ENCODE measurements at regions not wholly inside any gene's neighbourhood (a gene's known extent, or its start where the extent isn't known, plus 50 kb on each side); places are given as distances from the start of the nearest gene placed in this dataset.

DNA sequence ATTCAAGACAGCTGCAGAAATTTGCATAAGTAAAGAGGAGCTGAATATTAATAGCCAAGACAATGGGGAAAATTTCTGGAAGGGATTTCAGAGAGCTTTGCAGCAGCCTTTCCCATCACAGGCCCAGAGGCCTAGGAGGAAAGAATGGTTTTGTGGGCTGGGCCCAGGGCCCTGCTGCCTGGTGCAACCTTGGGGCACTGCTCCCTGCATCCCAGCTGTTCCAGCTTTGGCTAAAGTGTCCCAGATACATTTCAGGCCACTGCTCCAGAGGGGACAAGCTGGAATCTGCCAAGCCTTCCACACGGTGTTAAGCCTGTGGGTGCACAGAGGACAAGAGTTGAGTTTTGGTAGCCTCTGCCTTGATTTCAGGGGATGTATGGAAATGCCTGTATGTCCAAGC is 185.6 kb upstream of the SFRP2 start:
- no peak for DNase-seq

DNA sequence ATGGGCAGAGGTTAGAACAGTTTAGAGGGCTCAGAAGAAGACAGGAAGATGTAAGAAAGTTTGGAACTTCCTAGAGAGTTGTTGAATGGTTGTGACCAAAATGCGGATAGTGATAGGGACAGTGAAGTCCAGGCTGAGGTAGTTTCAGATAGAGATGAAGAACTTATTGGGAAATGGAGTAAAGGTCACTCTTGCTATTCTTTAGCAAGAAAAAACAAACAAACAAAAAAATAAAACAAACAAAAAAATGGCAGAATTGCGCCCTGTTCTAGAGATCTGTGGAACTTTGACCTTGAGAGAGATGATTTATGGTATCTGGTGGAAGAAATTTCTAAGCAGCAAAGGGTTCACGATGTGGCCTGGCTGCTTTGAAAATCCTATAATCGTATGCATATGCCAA is 185.1 kb upstream of the SFRP2 start:
- no peak for DNase-seq

DNA sequence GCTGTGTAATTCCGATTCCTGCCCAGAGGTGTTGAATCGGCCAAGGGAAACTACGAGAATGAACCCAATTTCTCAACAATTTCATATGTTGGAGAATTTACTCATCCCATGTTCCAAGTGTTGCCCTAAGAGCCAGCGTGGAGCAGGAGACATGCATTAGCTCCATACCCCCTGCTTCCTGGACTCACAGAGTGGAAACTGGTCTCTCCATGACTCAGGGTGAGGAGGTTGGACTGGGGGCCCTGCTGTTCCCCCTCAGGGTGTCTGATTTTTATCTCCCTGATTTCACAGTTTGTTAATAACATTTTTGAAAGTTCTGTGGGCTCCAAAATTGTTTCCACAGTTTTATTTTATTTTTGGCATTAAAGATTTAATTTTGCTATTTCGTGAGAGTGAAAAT is 183.0 kb upstream of the SFRP2 start:
- no peak for DNase-seq

DNA sequence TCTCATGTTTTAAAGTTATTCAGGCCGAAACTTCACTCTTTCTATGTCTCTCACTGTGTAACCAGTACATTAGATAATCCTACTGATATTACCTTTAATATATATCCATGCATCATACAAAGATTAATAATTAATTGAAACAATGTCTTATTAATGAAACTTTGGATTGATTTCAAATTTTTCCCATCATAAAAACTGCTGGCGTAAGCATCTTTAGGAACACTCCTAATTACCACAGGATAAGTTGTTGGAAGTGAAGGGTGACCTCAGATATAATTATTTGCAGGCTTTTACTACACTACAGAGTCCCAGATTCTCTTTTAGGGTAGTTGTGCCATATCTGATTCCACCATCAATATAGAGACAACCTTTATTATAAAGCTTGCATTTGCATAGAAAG is 181.3 kb upstream of the SFRP2 start:
- DNase-seq = no peak

DNA sequence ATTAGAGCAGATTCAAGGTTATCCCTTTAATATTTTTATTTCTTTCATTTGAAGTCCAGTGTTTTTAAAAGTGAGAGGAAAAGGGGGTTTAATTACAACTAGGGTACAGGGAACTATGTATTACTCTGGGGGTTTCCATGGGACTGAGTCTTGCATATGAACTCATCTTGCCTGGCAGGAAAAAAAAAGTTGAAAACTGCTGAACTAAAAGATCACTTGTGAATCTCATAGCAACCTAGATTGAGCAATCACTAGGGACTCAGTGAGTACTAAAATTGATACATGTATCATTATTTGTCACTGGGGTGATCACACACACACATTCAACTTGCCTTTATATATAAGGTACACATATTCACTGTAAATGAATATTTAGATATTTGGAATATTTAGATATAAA is 180.7 kb upstream of the SFRP2 start:
- DNase-seq = no peak

DNA sequence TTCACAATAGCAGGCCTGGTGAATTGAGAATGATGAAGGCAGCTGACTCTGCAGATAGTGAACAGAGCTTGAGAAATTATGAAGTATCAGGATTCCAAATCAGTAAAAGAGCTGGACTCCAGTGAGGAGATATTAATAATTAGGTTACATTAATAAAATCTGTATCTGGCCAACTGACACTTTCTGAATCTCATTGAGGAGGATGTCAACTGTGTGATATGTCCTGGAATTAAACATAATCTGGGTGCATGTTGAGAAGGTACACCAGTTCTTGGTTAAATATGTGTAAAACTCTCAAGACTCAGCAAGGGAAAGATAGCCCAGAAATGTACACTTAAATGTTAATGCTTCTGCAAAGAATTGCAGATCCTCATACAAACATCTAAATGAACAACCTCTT is 177.8 kb upstream of the SFRP2 start:
- no peak for DNase-seq

DNA sequence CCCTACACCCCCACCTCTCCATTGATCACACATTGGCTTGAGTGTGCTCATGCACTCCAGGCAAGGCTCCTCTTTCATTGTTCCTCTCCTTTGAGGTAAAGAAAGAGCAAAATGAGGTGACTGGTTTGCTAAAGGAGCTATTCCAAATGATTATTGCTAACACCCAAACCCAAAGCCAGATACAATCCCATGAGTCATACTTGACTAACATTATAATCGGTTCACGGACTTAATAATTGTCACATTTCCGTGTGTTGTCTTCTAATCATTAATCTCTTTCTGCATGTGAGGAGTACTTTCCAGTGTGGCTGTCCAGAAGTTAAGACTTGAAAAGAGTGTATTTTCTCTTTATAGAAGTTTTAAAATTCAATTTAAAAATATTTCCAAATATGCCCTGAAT is 174.3 kb upstream of the SFRP2 start:
- DNase-seq = peak; percentile 9

DNA sequence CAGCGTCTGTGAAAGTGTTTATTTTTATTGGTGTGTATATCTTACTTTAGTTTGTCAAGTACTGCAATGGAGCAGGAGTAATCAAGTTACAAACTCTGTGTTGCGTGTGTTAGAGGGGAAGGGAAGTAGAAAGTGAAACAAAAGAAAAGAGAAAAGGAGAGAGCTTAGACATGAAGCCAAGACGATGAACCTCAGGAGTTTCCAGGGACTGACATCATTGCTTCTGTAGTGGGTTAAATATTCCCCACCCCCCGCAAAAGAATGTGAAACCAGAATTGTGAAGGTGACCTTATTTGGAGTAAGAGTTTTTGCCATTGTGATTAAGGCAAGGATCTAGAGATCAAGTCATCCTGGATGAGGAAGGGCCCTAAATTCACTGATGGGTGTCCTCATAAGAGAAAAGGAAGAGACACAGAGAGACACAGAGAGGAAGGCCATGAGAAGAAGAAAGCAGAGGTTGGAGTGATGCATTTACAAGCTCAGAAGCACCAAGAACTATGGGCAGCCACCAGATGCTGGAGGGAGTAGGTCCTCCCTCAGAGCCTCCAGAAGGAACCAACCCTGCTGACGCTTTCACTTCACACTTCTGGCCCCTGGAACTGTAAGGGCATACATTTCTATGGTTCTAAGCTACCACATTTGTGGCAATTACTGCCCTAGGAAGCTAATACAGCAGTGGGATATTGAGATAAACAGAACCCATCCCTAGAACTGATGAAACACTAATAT is 173.6 kb upstream of the SFRP2 start:
- DNase-seq = peak; percentile 9

DNA sequence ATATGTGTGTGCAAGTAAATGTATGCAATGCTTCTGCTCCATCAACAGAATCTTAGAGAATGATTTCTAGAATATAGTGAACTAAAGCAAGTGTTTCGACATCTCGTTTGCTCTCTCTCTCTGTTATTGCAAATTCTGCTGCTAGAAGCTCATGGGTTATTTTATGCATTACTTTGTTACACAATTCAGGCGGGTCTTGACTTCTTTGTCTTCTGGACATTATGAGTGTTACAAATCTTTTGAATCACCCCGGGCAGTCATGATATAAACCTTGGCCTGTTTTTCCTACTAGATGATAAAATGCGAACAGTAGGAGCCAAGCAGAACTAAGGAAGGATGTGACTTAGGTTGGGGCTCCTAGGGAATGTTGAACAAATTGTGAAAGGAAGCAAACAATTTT is 166.4 kb upstream of the SFRP2 start:
- no peak for DNase-seq

DNA sequence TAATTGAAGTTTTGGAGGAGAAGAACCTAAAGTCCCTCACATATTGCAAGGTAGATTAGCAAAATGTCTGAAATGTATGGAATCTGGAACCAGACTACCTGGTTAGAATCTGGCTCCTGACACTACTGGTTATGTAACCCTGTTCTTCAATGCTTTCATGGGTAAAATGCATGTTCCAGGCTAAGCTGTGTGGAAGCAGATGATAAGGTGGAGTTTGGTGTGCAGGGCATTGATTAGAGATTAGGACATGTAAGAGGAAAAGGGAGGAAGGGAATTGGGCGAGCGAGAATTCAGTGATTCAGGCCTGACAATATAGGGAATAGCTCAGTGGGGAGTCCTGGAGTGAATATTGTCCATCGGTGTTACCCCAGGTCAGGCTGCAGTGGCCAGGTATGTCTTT is 165.8 kb upstream of the SFRP2 start:
- no peak for DNase-seq

DNA sequence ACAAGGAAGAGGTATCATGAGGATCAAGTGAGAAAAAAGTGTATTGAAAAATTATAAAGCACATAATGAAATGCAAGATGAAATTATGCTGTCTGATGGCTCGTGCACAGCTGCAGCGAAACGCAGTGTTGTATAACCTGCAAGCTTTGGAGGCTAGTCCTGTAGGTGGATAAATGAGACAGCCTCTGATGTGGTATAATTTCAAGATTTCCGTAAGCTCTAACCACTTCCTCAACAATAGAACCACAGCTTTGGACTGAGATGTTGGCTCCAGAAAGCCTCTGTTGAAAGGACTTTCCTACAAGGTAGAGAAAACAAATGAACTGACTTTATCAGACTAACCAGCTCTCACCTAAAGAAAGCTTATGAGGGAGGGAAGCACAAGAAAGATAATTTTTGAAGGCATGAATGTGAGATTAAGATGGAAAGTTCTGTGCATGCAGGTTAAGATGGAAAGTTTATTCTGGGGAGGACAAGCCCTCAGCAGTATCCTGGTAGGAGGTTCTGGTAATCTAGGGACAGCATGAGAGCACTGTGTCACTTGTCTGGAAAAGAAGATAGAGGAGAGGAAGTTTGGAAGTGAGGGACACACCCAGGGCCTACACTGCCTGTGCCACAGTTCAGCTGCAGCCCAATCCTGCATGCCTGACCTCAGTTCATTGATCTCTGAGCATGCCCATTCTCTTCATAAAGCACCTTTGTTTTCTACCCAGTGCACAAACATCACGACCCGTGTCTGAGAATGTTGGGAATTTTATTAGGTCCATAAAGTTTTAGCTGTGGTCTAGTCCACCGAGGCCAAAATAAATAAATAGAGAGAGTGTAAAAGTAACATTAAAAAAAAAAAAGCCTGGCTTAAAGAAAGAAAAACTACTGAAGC is 161.5 kb upstream of the SFRP2 start:
- DNase-seq = peak; percentile 85

DNA sequence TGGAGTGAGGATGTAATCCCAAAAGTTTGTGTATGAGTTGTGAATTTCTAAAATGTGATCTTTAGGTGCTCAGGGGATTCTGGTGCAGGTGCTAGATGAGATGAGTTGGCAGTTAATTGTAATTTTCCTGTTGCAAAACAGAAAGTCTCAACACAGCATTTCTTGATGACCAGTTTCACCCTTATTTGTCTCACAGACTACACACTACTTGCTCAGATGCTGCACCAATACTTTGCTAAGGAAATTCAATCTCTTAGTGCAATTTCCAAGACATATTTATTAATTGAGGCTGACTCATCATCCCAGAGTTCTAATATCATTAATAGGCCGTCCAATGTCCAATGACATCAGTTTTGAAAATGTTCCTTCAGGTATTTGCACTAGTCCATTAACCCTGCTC is 159.2 kb upstream of the SFRP2 start:
- DNase-seq = no peak

DNA sequence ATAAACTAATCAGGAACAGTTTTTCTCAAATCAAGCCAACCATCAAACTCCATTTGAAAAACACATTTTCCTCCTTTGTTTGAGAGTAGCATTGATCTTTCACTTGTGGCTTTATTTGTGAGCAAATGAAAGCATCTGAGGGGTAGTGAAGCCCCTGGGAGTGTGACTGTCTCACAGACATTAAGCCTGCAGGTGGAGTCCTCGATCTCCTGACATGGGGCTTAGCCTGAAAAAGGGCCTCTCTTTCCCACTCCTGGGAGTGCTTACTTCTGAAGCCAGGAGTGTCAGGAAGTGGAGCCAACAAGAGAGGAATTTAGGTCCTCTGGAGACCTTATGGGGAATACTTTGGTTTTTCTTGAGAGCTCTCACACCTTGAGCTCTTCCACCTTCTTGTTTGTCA is 158.2 kb upstream of the SFRP2 start:
- no peak for DNase-seq

DNA sequence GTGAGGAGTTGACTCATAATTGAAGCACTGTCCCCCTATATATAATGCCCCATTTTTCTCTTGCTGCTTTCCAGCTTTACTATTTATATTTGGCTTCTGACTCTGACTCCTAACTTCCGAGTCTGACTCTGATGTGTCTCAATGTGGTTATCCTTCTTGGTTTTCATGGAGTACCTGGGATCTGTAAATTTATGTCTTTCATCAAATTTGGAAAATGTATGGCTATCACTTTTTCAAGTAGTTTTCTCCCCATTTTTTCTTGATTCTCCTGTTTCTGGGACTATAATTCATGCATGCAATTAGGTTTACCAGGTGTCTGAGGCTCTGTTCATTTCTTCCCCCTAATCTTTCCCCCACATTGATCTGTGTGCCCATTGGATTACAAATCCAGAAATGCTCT is 156.8 kb upstream of the SFRP2 start:
- DNase-seq = no peak

DNA sequence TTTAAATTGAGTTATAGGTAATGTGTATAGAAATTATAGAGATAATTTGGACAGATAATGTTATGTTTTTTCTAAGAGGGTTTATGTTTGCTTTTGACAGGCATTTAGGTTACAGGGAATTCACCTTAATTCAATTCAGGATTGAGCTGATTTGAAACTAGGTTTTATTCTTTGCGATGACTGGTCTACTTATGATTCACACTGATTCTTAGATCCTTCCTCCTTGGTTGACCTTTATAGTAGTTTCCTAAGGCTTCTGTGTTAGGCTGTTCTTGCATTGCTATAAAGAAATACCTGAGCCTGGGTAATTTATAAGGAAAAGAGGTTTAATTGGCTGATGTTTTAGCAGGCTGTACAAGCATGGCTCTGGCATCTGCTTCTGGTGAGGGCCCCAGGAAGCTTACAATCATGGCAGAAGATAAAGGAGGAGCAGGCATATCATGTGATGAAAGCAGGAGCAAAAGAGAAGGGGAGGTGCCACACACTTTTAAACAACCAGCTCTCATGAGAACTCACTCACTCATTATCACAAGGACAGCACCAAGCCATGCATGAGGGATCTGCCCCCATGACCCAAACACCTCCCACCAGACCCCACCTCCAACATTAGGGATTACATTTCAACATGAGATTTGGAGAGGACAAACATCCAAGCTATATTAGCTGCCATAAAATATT is 155.0 kb upstream of the SFRP2 start:
- DNase-seq = no peak

DNA sequence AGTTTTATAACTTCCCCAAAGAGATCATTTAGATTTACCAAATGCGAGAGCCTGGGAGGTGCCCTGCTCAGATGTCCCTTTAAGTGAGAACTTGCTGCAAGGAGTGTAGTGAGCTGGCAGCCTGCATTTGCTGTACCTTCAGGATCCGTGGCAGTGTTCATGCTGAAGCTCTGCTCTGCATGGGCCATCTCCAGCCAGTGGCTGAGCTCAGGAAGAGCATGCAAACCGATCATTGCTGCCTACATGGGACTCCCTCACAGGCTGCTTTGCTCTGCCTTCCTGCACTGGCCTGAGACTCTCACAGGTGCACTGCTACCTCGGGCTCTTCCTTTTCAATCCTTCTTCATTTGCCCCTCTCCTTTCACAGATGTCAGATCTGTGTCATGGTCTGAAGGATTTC is 152.0 kb upstream of the SFRP2 start:
- DNase-seq = no peak

DNA sequence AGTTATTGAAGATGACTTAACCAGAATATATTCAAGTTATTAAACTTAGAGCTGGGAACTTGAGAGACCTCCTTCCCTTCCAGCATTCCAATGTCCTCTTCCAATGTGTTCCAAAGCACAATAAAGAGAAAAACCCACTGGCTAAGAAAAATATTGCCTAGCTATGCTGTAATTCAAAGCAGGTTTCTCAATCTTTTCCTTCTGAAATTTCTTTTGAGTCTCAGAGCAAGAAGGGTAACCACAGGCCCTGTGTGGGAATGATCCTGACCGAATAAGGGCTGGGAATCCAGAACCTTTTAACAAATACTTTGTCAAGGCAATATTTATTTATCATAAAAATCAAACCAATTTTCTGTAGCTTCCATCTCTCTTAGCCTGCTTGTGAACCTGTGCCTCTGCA is 150.7 kb upstream of the SFRP2 start:
- no peak for DNase-seq

DNA sequence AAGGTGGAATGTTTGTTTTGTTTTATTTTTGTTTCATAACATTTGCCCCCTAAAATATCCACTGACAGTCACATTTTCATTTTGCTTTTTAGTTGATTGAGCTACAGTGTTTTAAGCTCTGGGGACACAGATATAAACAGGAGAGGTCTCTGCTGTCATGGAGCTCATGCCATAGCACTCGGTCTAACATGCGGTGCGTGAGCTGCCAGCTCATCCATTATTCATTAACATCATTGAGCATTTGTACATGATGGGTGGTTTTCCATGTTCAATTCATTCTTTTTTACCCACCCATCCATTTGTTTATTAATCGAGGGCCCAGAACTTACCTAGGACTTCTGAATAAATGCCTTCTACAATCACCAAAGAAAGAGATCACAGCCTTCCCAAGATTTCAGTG is 150.1 kb upstream of the SFRP2 start:
- no peak for DNase-seq

DNA sequence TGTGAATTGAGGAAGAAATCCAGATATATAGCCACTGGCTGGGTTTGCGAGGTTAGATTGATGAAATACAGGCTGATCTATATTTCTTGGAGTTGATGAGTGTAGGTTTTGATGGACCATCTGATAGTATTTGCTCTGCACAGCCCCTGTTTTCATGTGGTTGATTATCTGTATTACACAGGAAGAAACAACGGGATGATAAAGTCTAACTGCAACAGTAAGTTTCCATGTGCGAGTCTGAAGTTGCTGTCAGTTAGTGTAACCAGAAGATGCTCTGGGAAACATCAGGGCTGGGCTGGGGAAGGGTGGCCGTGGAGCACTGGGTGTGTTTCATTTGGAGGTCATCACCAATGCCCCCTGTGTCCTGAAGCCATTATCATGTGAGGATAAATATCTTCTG is 148.4 kb upstream of the SFRP2 start:
- no peak for DNase-seq

DNA sequence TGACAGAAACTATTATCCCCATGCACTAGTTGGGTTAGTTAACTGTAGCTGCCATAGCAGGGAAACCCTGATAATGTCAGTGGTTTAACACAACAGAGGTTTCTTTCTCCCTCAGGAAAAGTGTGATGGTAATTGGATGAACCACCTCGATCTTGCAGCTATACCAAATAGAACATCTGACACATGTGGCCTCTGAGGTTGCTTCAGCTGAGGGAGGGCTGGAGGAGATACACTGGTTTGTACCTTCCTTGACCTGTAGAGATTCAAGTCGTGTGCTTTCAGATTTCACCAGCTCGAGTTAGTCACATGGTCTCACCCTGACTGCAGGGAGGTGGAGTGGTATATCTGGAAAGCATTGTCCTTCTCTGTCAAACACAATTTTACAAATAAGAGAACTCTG is 147.2 kb upstream of the SFRP2 start:
- DNase-seq = no peak

DNA sequence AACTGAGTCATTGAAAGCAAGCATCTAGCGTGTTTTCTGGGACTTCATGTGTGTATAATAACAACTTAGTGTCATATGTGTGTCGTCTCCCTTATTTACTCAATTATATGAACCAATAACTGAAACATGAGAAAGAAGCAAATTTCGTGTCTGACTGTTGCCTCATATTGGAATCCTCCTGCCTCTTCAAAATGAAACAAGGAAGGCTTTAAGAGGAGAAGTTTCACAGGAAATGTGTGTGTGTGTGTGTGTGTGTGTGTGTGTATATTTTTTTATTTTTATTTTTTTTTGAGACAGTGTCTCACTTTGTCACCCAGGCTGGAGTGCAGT is 145.8 kb upstream of the SFRP2 start:
- DNase-seq = no peak

DNA sequence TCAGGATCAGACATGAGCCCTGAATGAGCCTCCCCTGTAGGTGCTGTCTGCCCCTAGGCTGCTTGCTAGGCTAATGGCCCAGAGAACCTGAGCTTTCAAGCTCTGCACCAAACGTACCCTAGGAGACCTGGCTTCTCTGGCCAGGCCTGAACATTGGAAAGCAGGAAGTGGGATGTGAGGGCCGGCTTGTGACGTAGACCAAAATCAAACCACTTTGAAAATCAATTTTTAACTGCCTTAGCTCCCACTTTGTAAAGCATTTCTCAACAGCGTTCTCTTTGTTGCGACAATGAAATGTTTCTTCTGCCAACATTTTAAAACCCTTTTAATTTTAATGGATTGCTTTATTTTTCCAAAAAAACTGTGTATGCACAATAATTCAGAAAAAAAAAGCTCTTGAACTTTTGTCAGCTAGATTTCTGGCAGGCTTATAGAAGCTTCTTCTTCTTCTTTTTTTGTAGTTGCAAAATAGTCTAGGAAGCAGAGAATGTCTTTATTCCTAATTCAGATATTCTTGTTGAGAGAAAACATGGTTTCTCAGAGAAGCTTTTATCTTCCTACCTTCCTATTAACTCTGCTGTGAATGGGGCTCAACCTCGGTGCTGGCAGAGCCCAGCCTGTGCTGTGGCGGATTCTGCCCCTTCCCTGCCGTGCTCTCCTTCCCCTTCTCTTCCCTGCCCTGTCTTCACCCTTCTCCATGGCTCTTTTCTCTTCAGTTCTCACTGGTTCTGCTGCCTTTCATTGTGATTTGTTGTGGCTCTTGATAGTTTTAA is 145.2 kb upstream of the SFRP2 start:
- no peak for DNase-seq

DNA sequence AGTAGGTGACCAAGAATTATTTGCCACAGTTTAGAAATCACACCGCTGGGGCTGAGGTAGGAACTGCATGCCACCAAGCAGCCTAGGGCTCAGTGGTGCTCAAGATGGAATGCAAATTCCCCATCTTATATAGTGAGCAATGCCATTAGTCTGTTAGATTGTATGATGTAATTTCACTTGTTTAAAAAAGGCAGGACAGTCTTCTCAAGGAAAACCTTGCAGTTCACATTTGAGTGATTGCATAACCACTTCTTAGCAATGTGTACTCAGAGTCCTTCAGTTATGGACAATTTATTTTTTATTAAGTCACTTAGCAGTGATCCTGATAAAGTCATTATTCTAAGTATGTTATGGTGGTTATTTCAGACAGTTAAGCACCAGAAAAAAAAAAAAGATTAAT is 142.9 kb upstream of the SFRP2 start:
- DNase-seq = peak; percentile 45

All from kidney glomerular epithelial cell (primary cell).